Ishikawa (cell line): ENCODE measurements at regions not wholly inside any gene's neighbourhood (a gene's known extent, or its start where the extent isn't known, plus 50 kb on each side); places are given as distances from the start of the nearest gene placed in this dataset.

Experiments
- EGR1 ChIP-seq: IDR thresholded peaks from 2 replicates; pipeline ENCODE4 v1.6.1; 2012
- EP300 ChIP-seq: IDR thresholded peaks from 2 replicates; pipeline ENCODE4 v1.6.1; 2012; ENCODE audit warnings: borderline replicate concordance
- FOXM1 ChIP-seq: IDR thresholded peaks from 2 replicates; pipeline ENCODE4 v1.6.1; 2012; ENCODE audit warnings: low read depth, borderline replicate concordance
- NFIC ChIP-seq: IDR thresholded peaks from 2 replicates; pipeline ENCODE4 v1.6.1; 2012
- RAD21 ChIP-seq: IDR thresholded peaks from 2 replicates; pipeline ENCODE4 v1.6.1; 2012; ENCODE audit warnings: low read depth
- TAF1 ChIP-seq: IDR thresholded peaks from 2 replicates; pipeline ENCODE4 v1.6.1; 2012; ENCODE audit warnings: low read depth, mild to moderate bottlenecking
- TCF12 ChIP-seq: IDR thresholded peaks from 2 replicates; pipeline ENCODE4 v1.6.1; 2012; ENCODE audit warnings: low read depth
- TEAD4 ChIP-seq: IDR thresholded peaks from 2 replicates; pipeline ENCODE4 v1.6.1; 2012
- YY1 ChIP-seq: IDR thresholded peaks from 2 replicates; pipeline ENCODE4 v1.6.1; 2012; ENCODE audit warnings: low read depth
- ZBTB7A ChIP-seq: IDR thresholded peaks from 2 replicates; pipeline ENCODE4 v1.6.1; 2012; ENCODE audit warnings: low read depth
- TF ChIP-seq, protein P1 (sequence below): IDR thresholded peaks from 2 replicates; pipeline ENCODE4 v1.6.1; 2012; ENCODE audit warnings: low read depth, mild to moderate bottlenecking
- TF ChIP-seq, protein P2 (sequence below): IDR thresholded peaks from 2 replicates; pipeline ENCODE4 v1.6.1; 2012

DNA sequence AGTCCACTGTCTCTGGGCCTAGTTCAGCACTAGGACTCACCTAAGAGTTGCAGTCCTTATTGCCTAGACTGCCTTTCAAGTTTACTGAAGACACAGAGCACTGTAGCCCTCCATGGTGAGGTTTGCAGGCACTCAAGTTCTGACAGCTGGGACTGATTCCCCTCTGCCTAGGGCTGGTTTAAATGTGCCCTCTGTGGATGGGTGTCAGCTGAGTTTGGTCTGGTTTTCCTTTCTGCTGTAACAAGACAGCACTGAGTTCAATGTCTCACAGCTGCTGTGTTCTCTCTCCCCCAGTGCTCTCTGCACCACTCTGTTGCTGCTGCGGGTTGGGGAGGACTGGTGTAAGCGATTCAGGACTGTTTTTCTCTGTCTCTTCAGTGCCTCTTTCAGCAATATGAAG, 75.2 kb upstream of the C1orf21 start:
- TF ChIP-seq ZBTB7A: no peak
- TF ChIP-seq, protein P1, sequence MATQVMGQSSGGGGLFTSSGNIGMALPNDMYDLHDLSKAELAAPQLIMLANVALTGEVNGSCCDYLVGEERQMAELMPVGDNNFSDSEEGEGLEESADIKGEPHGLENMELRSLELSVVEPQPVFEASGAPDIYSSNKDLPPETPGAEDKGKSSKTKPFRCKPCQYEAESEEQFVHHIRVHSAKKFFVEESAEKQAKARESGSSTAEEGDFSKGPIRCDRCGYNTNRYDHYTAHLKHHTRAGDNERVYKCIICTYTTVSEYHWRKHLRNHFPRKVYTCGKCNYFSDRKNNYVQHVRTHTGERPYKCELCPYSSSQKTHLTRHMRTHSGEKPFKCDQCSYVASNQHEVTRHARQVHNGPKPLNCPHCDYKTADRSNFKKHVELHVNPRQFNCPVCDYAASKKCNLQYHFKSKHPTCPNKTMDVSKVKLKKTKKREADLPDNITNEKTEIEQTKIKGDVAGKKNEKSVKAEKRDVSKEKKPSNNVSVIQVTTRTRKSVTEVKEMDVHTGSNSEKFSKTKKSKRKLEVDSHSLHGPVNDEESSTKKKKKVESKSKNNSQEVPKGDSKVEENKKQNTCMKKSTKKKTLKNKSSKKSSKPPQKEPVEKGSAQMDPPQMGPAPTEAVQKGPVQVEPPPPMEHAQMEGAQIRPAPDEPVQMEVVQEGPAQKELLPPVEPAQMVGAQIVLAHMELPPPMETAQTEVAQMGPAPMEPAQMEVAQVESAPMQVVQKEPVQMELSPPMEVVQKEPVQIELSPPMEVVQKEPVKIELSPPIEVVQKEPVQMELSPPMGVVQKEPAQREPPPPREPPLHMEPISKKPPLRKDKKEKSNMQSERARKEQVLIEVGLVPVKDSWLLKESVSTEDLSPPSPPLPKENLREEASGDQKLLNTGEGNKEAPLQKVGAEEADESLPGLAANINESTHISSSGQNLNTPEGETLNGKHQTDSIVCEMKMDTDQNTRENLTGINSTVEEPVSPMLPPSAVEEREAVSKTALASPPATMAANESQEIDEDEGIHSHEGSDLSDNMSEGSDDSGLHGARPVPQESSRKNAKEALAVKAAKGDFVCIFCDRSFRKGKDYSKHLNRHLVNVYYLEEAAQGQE: no peak
- no peak for TF ChIP-seq FOXM1
- TF ChIP-seq TEAD4: no peak
- TF ChIP-seq, protein P2, sequence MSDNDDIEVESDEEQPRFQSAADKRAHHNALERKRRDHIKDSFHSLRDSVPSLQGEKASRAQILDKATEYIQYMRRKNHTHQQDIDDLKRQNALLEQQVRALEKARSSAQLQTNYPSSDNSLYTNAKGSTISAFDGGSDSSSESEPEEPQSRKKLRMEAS: no peak
- no peak for TF ChIP-seq YY1
- TF ChIP-seq NFIC: no peak
- TF ChIP-seq RAD21: no peak
- no peak for TF ChIP-seq TAF1
- no peak for TF ChIP-seq EGR1
- TF ChIP-seq TCF12: no peak
- TF ChIP-seq EP300: no peak
